RKO (cell line): ENCODE measurements at regions not wholly inside any gene's neighbourhood (a gene's known extent, or its start where the extent isn't known, plus 50 kb on each side); places are given as distances from the start of the nearest gene placed in this dataset.

Experiments used
- DNase-seq: peaks from one replicate; pipeline ENCODE4 v3.0.0-alpha.2; 2016; ENCODE audit warnings: low spot score

DNA sequence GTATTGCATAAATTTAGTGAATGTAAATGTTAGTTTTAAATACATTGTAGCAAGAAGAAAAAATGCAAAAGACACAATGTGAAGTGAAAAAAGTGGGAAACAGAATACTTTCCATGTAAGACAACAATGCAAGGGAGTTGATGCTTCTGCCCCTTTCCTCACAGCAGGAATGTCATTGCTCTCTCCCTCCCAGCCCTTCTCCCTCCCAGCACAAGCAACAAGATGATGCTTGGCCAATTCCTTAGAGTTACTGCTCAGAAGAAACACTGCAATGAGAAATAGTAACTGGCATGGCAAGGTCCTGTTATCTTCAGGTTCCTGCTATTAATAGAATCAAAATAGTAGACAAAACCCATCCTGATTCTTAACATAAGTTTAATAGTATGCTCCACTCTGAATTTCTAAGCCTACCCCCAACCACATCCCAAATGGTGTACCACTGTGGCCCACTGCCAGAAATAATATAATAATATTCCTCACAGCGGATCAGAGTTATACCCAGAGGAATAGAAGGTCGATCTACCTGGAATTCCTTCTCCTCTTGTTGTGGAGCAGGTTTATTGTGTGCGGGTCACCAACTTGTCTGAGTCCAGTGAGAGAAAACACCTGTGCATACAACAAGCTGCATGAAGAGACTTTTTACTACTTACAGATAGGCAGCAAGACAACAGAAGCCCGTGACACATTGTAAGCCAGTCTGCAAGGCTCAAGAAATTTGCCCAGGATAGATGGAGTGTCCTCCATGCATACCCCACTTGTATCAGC lies 69.8 kb upstream of the SLC7A11 start:
- DNase-seq: no peak

- no peak for DNase-seq
Measured at GRCh38 chr4:138310991-138311390, 68.8 kb upstream of the SLC7A11 start.

GRCh38 chr4:138310498-138310897 lies 68.3 kb upstream of the SLC7A11 start:
- no peak for DNase-seq

DNA sequence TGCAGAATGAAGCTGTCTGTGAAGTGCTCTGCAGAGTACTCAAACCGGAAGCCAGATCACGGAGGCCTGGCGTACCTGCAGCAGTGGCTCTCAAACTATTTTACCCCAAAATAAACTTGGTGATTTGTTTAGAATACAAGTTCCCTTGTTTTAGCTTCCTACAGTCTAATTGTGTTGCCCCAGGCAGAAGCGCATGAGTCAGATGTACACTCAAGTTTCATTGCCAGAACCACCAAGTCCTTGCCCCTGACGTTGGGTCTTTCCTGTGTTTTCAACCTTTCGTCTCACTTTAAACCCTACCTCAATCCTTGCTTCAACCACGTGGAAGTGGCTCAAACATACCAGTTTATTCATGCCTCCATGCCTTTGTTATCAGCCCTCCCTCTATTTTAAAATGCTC lies 66.2 kb upstream of the SLC7A11 start:
- no peak for DNase-seq

- DNase-seq: no peak
Measured at GRCh38 chr4:138307319-138307718, 65.2 kb upstream of the SLC7A11 start.

GRCh38 chr4:138305050-138305449 lies 62.9 kb upstream of the SLC7A11 start:
- no peak for DNase-seq

GRCh38 chr4:138301536-138301935 lies 59.4 kb upstream of the SLC7A11 start:
- no peak for DNase-seq

- no peak for DNase-seq
Measured at GRCh38 chr4:138300616-138301015, 58.5 kb upstream of the SLC7A11 start.

DNA sequence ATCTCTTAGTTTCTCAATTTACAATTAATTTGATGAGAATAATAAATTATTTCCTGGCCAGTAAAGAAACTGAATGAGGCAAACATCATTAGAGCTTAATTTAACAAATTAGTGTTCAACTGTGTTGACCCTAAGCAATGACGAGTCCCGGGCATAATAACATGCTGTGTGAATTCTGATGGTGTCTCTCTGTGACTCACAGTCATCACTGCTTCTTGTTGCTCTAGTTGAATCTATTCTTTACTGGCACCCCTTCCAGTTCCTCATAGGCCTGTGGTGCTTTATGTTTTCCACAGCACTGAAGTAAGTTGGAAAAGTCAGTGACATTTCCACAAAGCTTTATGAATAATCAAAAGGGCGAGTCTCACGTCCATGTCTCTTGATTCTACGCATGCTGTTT lies 57.7 kb upstream of the SLC7A11 start:
- DNase-seq: no peak

DNA sequence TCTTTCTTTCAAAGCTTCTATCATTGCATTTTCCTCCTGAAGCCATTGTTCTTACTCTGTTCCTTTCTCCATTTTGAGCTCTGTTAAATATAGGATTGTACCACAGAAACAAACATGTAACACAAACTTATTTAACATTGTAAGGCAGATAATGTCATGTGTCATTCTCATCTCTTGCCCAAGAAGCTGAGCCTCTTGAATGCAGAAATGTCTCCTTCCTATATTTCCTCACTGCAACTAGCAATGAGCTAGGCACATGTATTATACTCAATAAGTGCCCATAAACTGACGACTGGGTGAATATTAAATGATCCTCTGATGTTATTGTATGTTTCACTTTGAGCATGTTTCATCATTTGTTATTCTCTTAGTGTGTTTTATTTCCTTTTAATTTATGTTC lies 56.7 kb upstream of the SLC7A11 start:
- DNase-seq: no peak

DNA sequence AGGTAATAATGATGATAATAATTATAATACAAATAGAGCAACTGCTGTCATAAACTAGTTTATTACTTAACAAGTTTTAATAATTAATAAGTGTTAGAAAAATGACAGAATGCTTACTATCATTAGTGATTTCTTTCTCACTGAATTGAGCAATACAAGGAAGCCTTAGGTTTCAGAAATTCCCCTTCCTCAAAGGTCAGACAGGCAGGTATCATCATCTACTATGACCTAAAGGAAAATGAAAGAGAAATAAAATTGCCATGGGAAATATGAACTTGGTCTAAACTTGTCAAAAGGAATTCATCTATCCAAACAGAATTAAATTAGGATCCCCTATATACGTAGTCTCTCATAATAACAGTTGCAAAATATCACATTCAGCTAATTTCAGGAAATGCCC lies 56.3 kb upstream of the SLC7A11 start:
- DNase-seq: no peak

DNA sequence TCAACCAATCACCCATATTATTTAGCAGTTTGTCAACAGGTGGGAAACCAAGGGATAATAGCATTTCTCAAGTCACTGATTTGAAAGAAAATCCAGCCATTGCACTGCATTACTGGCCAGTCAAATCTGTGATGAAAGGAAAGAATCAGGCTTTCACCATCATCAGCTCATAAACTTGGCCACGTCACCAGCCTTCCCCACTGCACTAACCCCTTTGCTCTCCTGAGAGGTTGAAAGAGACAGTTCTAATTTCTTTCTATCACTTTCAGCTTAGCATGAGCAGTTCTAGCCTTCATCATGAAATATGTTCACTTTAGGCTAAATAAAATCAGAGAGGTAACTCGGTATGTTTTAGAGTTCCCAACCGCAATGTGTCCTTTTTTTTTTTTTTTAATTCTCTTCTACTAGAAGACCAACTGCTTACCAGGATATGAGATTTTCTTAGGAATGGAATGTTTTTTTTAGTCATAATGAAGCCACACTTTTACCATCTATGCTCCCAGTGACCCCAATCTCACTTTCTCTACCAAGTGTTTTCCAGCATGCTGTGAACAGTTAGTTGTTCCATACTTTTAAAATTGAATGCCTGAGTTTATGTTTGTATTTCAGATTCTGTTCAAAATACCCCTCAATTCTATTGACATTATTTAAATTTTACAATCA lies 55.7 kb upstream of the SLC7A11 start:
- DNase-seq: no peak

GRCh38 chr4:138292321-138292720 lies 50.2 kb upstream of the SLC7A11 start:
- no peak for DNase-seq
